Neural cell (in vitro differentiated cells): ENCODE measurements at regions not wholly inside any gene's neighbourhood (a gene's known extent, or its start where the extent isn't known, plus 50 kb on each side); places are given as distances from the start of the nearest gene placed in this dataset.

Source experiments
- H2AFZ ChIP-seq: fragments of 200-600, 300-800 bp; sonication (generic), shearing (Covaris generic); 2 replicates; pipeline ENCODE4 v1.6.0; 2014; ENCODE audit warnings: low read depth, mild to moderate bottlenecking, antibody characterized with exemption, low read length, moderate library complexity
- H3F3A ChIP-seq: fragments of 200-600 bp; shearing (Covaris generic); 2 replicates; pipeline ENCODE4 v1.6.1; 2016; ENCODE audit warnings: mild to moderate bottlenecking, moderate library complexity, mixed read lengths, antibody characterized with exemption, low read length; ENCODE audit not compliant: insufficient read depth, poor library complexity, severe bottlenecking
- H3K27ac ChIP-seq: fragments of 200-600, 300-800 bp; sonication (generic), shearing (Covaris generic); 2 replicates; pipeline ENCODE4 v1.5.1; 2014; ENCODE audit warnings: mild to moderate bottlenecking, low read length, moderate library complexity
- H3K27me3 ChIP-seq: fragments of 300-800, 200-600 bp; sonication (generic), shearing (Covaris generic); 2 replicates; pipeline ENCODE4 v1.6.0; 2014; ENCODE audit warnings: mild to moderate bottlenecking, low read depth, low read length, moderate library complexity; ENCODE audit not compliant: insufficient read depth
- H3K36me3 ChIP-seq: fragments of 300-800, 200-600 bp; sonication (generic), shearing (Covaris generic); 2 replicates; pipeline ENCODE4 v1.5.1; 2014; ENCODE audit warnings: mild to moderate bottlenecking, antibody characterized with exemption, low read length, moderate library complexity; ENCODE audit not compliant: insufficient read depth
- H3K4me2 ChIP-seq: fragments of 300-800, 200-600 bp; sonication (generic), shearing (Covaris generic); 2 replicates; pipeline ENCODE4 v1.6.0; 2014; ENCODE audit warnings: mild to moderate bottlenecking, low read length
- H3K4me3 ChIP-seq: fragments of 300-800, 200-600 bp; sonication (generic), shearing (Covaris generic); 2 replicates; pipeline ENCODE4 v1.5.1; 2014; ENCODE audit warnings: mild to moderate bottlenecking, low read length, moderate library complexity
- H3K79me2 ChIP-seq: fragments of 200-600 bp; shearing (Covaris generic); replicated peaks from 2 replicates; pipeline ENCODE4 v1.6.0; 2014; ENCODE audit warnings: mild to moderate bottlenecking, low read length, moderate library complexity; ENCODE audit not compliant: insufficient read depth
- H3K9ac ChIP-seq: fragments of 300-800, 200-600 bp; sonication (generic), shearing (Covaris generic); 2 replicates; pipeline ENCODE4 v1.6.1; 2016; ENCODE audit warnings: mild to moderate bottlenecking, low read length, mixed read lengths
- H3K9me2 ChIP-seq: fragments of 200-600 bp; shearing (Covaris generic); 2 replicates; pipeline ENCODE4 v1.6.1; 2016; ENCODE audit warnings: mild to moderate bottlenecking, low read length, mixed read lengths; ENCODE audit not compliant: insufficient read depth
- H3K9me3 ChIP-seq: fragments of 200-600, 300-800 bp; sonication (generic), shearing (Covaris generic); 2 replicates; pipeline ENCODE4 v1.6.1; 2016; ENCODE audit warnings: mild to moderate bottlenecking, mixed run types, low read length, moderate library complexity, mixed read lengths
- H4K20me1 ChIP-seq: fragments of 200-600 bp; shearing (Covaris generic); 2 replicates; pipeline ENCODE4 v1.6.1; 2016; ENCODE audit warnings: mild to moderate bottlenecking, mixed run types; ENCODE audit not compliant: insufficient read depth
- CTCF ChIP-seq: fragments of 450-650 bp; IDR thresholded peaks from 2 replicates; pipeline ENCODE4 v1.5.1; 2014; ENCODE audit warnings: antibody characterized with exemption, mild to moderate bottlenecking, moderate library complexity; ENCODE audit not compliant: poor library complexity, severe bottlenecking
- EP300 ChIP-seq: fragments of 450-650 bp; conservative IDR thresholded peaks from 2 replicates; pipeline ENCODE4 v1.6.1; 2014; ENCODE audit warnings: antibody characterized with exemption, mild to moderate bottlenecking, moderate library complexity; ENCODE audit not compliant: poor library complexity, severe bottlenecking
- EZH2 ChIP-seq: fragments of 200-600, 300-800 bp; shearing (Covaris generic), sonication (generic); IDR thresholded peaks from 2 replicates; pipeline ENCODE4 v1.6.1; 2014; ENCODE audit warnings: antibody characterized with exemption, low read length, borderline replicate concordance, mild to moderate bottlenecking; ENCODE audit not compliant: insufficient read depth, poor library complexity, severe bottlenecking
- MXI1 ChIP-seq: fragments of 450-650 bp; conservative IDR thresholded peaks from 2 replicates; pipeline ENCODE4 v1.6.1; 2014; ENCODE audit warnings: antibody characterized with exemption, mild to moderate bottlenecking; ENCODE audit not compliant: poor library complexity, severe bottlenecking
- POLR2AphosphoS5 ChIP-seq: IDR thresholded peaks from 2 replicates; pipeline ENCODE4 v1.6.1; 2012
- RAD21 ChIP-seq: fragments of 450-650 bp; conservative IDR thresholded peaks from 2 replicates; pipeline ENCODE4 v1.6.1; 2014; ENCODE audit warnings: antibody characterized with exemption, mild to moderate bottlenecking, moderate library complexity
- REST ChIP-seq: IDR thresholded peaks from 2 replicates; pipeline ENCODE4 v1.6.1; 2012; ENCODE audit warnings: borderline replicate concordance
- SMC3 ChIP-seq: fragments of 450-650 bp; conservative IDR thresholded peaks from 2 replicates; pipeline ENCODE4 v1.6.1; 2014; ENCODE audit warnings: antibody characterized with exemption, mild to moderate bottlenecking, moderate library complexity; ENCODE audit not compliant: poor library complexity
- TAF1 ChIP-seq: IDR thresholded peaks from 2 replicates; pipeline ENCODE4 v1.6.1; 2012; ENCODE audit warnings: low read depth

GRCh38 chr21:27683292-27683691, 716.4 kb upstream of the ADAMTS5 start:
- H3K27ac ChIP-seq, result no peak overlapping the region
- no peaks in the 10 kb centered on the region for H3K36me3 ChIP-seq
- no peaks in the 10 kb centered on the region for H4K20me1 ChIP-seq
- no peaks in the 10 kb centered on the region for H3K9me2 ChIP-seq
- H3K4me3 ChIP-seq, result no peak overlapping the region
- H3K79me2 ChIP-seq, result no peaks in the 10 kb centered on the region
- no peak overlapping the region for H3K9ac ChIP-seq
- no peak overlapping the region for H2AFZ ChIP-seq
- TF ChIP-seq SMC3 (no peak), RAD21 (no peak), TAF1 (no peak), EP300 (no peak), POLR2AphosphoS5 (no peak), REST (no peak), MXI1 (no peak), EZH2 (no peak), CTCF (no peak)
- H3K9me3 ChIP-seq, result no peaks in the 10 kb centered on the region
- H3K4me2 ChIP-seq, result no peak overlapping the region
- H3K27me3 ChIP-seq, result no peaks in the 10 kb centered on the region
- no peaks in the 10 kb centered on the region for H3F3A ChIP-seq

GRCh38 chr21:27681841-27682240, 715.0 kb upstream of the ADAMTS5 start:
- Histone ChIP-seq H3K9ac (no peak overlapping the region), H3K27me3 (no peaks in the 10 kb centered on the region), H3K9me2 (no peaks in the 10 kb centered on the region), H3K4me3 (no peak overlapping the region), H3F3A (no peaks in the 10 kb centered on the region), H3K36me3 (no peaks in the 10 kb centered on the region), H2AFZ (no peak overlapping the region), H3K9me3 (no peaks in the 10 kb centered on the region), H3K79me2 (no peaks in the 10 kb centered on the region), H3K4me2 (no peak overlapping the region), H4K20me1 (no peaks in the 10 kb centered on the region), H3K27ac (no peak overlapping the region)
- TF ChIP-seq MXI1 (no peak), CTCF (no peak), SMC3 (no peak), EP300 (no peak), POLR2AphosphoS5 (no peak), EZH2 (no peak), REST (no peak), RAD21 (no peak), TAF1 (no peak)
